ENCODE measurements at regions not wholly inside any gene's neighbourhood (a gene's known extent, or its start where the extent isn't known, plus 50 kb on each side); places are given as distances from the start of the nearest gene placed in this dataset.
"Not testable (repeated sequence)": the region's sequence is repeated elsewhere in the genome, so short reads cannot be mapped to it uniquely, and the experiment has no call there.

- not testable (repeated sequence) for H3K27ac Mint-ChIP-seq; H3K36me3 Mint-ChIP-seq (ENCODE audit: low read depth); H3K4me1 Mint-ChIP-seq (ENCODE audit: low read depth)
Observed at GRCh38 chr6:71686021-71686677, 200.2 kb upstream of the RIMS1 start.

DNA sequence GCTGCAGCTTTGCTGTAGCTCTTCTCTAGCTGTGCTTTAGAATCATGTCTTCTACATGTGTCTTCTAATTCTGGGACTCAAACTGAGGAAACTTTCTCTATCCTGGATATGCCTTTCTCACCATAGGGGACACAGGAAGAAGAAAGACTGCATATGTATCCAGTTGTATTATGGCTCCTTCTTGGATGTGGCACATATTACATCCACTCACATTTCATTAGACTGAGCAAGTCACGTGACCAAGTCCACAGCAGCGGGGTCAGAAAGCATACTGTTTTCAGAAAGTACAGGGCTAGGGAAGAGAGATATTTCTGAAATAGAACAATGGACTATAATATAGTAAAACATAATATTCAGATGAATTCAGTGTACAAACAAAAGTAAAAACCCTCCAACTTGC lies 187.6 kb upstream of the RIMS1 start:
- H3K27ac Mint-ChIP-seq: no peak overlapping the region
- H3K9me3 Mint-ChIP-seq: no peaks in the 10 kb centered on the region
- H3K4me3 Mint-ChIP-seq: no peak overlapping the region
- H3K4me1 Mint-ChIP-seq (ENCODE audit: low read depth): no peaks in the 10 kb centered on the region
- DNase-seq (ENCODE audit: low spot score): no peak
- no peaks in the 10 kb centered on the region for H3K27me3 Mint-ChIP-seq (ENCODE audit: low read depth)
- no peaks in the 10 kb centered on the region for H3K36me3 Mint-ChIP-seq (ENCODE audit: low read depth)

More at GRCh38 chr6:71686021-71686677, 200.2 kb upstream of the RIMS1 start:
- H3K4me3 Mint-ChIP-seq; DNase-seq (ENCODE audit: low spot score); H3K9me3 Mint-ChIP-seq; H3K27me3 Mint-ChIP-seq (ENCODE audit: low read depth): not testable (repeated sequence)

DNA sequence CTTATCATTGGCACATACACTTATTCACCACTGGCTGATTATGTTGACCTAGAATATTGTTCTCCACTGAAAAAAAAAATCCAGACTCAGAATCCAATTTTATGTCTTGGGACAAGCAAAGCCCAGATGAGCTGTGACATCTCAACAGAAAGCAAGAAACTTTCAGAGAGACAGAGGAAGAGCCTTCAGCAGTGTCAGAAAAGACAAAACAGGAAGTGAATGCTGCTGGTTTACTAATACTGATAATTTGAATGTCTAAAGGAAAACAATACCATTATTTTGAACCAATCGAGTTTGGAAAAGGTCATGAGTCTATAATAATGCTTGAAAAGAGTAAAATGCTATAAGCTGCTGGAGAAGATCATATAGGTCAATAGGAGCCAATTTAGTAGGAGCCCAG lies 179.8 kb upstream of the RIMS1 start:
- Mint-ChIP-seq H3K27ac (no peak overlapping the region), H3K36me3 (ENCODE audit: low read depth) (no peaks in the 10 kb centered on the region), H3K27me3 (ENCODE audit: low read depth) (no peaks in the 10 kb centered on the region), H3K4me3 (no peak overlapping the region), H3K4me1 (ENCODE audit: low read depth) (no peaks in the 10 kb centered on the region), H3K9me3 (no peaks in the 10 kb centered on the region)
- no peak for DNase-seq (ENCODE audit: low spot score)

DNA sequence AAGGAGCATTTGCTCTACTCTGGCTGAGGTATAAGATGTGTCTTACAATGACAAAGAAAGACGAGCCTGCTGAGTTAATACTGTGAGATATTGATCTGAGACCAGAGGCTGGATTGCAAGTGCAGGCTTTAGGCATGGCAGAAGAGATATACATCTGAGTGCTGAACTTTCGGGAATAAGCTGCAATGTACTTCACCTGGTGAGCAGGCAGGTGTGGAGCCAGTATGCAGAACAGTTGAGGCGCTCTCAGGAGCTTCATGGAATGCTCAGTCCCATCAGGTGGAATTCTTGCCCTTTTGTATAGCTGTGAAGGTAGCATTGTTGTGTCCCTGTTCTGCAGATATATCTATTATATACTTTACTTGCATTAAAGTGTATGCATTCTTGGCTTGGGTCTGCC lies 179.3 kb upstream of the RIMS1 start:
- no peak for DNase-seq (ENCODE audit: low spot score)
- Mint-ChIP-seq H3K27me3 (ENCODE audit: low read depth) (no peaks in the 10 kb centered on the region), H3K4me3 (no peak overlapping the region), H3K27ac (no peak overlapping the region), H3K4me1 (ENCODE audit: low read depth) (no peaks in the 10 kb centered on the region), H3K36me3 (ENCODE audit: low read depth) (no peaks in the 10 kb centered on the region), H3K9me3 (no peaks in the 10 kb centered on the region)

DNA sequence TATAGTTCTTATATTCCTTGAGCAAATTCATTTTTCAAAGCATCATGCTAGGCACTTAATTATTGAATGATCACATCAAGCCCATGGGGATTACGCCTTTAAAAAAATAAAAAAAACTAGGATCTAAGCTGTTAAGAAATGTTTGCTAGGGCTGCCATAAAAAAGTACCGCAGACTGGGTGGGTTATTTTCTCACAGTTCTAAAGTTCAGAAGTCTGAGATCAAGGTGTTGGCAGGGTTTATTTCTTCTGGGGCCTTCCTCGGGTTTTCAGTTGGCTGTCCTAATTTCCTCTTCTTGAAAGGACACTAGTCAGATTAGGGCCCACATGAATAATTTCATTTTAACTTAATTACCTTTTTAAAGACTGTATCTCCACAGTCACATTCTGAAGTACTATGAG lies 165.6 kb upstream of the RIMS1 start:
- no peaks in the 10 kb centered on the region for H3K27me3 Mint-ChIP-seq (ENCODE audit: low read depth)
- H3K27ac Mint-ChIP-seq: no peak overlapping the region
- H3K4me1 Mint-ChIP-seq (ENCODE audit: low read depth): no peaks in the 10 kb centered on the region
- H3K4me3 Mint-ChIP-seq: no peak overlapping the region
- no peaks in the 10 kb centered on the region for H3K36me3 Mint-ChIP-seq (ENCODE audit: low read depth)
- H3K9me3 Mint-ChIP-seq: no peaks in the 10 kb centered on the region
- no peak for DNase-seq (ENCODE audit: low spot score)

DNA sequence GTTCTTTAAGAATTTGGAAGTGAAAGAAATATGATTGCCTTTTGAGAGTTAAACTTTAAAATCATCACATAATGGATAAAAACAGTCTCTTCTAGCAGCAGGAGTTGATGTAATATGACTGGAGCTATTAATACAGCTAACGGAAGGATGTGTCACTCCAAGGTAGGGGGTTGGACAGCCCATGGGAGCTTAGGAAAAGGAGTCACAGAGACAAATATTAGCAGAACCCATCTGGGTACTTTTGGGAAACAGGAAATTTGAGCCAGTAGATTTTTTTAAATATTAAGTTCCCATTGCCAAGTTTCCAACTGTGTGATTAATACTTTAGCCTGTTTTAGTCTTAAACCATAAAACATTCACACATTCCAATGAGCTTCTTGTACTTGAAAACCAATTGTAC lies 164.7 kb upstream of the RIMS1 start:
- no peaks in the 10 kb centered on the region for H3K4me1 Mint-ChIP-seq (ENCODE audit: low read depth)
- no peaks in the 10 kb centered on the region for H3K36me3 Mint-ChIP-seq (ENCODE audit: low read depth)
- no peaks in the 10 kb centered on the region for H3K9me3 Mint-ChIP-seq
- no peak for DNase-seq (ENCODE audit: low spot score)
- no peak overlapping the region for H3K4me3 Mint-ChIP-seq
- no peaks in the 10 kb centered on the region for H3K27me3 Mint-ChIP-seq (ENCODE audit: low read depth)
- no peak overlapping the region for H3K27ac Mint-ChIP-seq

DNA sequence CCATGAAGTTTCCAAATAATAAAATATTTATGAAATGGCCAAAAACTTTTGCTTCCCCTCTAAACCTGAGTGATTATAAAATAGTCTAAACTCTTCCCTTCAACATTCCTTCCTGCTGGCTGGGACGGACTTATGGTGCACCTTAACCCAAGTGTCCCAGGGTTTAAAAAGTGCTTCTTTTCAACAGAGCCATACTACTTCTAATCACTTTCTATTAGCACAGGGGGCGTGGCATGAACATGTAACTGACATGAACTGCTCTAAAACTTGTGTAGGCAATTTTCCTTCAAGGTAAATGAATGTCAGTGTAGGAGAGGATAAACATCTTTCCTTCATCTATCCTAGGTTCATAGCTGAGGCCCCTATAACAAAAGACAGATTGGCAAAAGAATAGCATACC lies 163.6 kb upstream of the RIMS1 start:
- H3K4me3 Mint-ChIP-seq: no peak overlapping the region
- no peaks in the 10 kb centered on the region for H3K4me1 Mint-ChIP-seq (ENCODE audit: low read depth)
- no peaks in the 10 kb centered on the region for H3K36me3 Mint-ChIP-seq (ENCODE audit: low read depth)
- no peak for DNase-seq (ENCODE audit: low spot score)
- no peaks in the 10 kb centered on the region for H3K9me3 Mint-ChIP-seq
- no peaks in the 10 kb centered on the region for H3K27me3 Mint-ChIP-seq (ENCODE audit: low read depth)
- no peak overlapping the region for H3K27ac Mint-ChIP-seq

- no peaks in the 10 kb centered on the region for H3K4me1 Mint-ChIP-seq (ENCODE audit: low read depth)
- no peaks in the 10 kb centered on the region for H3K36me3 Mint-ChIP-seq (ENCODE audit: low read depth)
- no peak overlapping the region for H3K4me3 Mint-ChIP-seq
- DNase-seq (ENCODE audit: low spot score): no peak
- H3K27ac Mint-ChIP-seq: no peak overlapping the region
- no peaks in the 10 kb centered on the region for H3K27me3 Mint-ChIP-seq (ENCODE audit: low read depth)
- no peaks in the 10 kb centered on the region for H3K9me3 Mint-ChIP-seq
Observed at GRCh38 chr6:71724456-71725125, 161.8 kb upstream of the RIMS1 start.

- no peaks in the 10 kb centered on the region for H3K4me1 Mint-ChIP-seq (ENCODE audit: low read depth)
- no peak for DNase-seq (ENCODE audit: low spot score)
- no peak overlapping the region for H3K4me3 Mint-ChIP-seq
- H3K36me3 Mint-ChIP-seq (ENCODE audit: low read depth): no peaks in the 10 kb centered on the region
- H3K27me3 Mint-ChIP-seq (ENCODE audit: low read depth): no peaks in the 10 kb centered on the region
- H3K27ac Mint-ChIP-seq: no peak overlapping the region
- H3K9me3 Mint-ChIP-seq: no peaks in the 10 kb centered on the region
Observed at GRCh38 chr6:71725126-71725470, 161.3 kb upstream of the RIMS1 start.

DNA sequence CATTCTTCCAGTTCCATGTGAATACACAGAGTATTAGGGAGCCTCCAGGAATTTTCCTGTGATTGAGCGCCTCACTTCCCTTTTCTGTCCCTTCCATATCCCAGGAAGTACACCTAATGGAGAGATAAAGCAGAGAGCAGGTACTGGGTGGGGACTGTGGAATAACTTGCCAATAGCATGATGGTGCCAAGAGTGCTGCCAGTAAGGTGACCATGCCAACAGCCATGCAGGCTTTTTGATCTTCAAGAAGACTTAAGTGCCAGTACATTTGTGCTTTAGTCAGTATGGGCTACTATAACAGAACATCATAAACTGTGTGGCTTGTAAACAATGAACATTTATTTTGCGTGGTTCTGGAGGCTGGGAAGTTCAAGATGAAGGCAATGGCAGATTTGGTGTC lies 160.2 kb upstream of the RIMS1 start:
- DNase-seq (ENCODE audit: low spot score): no peak
- Mint-ChIP-seq H3K4me3 (no peak overlapping the region), H3K36me3 (ENCODE audit: low read depth) (no peaks in the 10 kb centered on the region), H3K4me1 (ENCODE audit: low read depth) (no peaks in the 10 kb centered on the region), H3K27me3 (ENCODE audit: low read depth) (no peaks in the 10 kb centered on the region), H3K27ac (no peak overlapping the region), H3K9me3 (no peaks in the 10 kb centered on the region)

DNA sequence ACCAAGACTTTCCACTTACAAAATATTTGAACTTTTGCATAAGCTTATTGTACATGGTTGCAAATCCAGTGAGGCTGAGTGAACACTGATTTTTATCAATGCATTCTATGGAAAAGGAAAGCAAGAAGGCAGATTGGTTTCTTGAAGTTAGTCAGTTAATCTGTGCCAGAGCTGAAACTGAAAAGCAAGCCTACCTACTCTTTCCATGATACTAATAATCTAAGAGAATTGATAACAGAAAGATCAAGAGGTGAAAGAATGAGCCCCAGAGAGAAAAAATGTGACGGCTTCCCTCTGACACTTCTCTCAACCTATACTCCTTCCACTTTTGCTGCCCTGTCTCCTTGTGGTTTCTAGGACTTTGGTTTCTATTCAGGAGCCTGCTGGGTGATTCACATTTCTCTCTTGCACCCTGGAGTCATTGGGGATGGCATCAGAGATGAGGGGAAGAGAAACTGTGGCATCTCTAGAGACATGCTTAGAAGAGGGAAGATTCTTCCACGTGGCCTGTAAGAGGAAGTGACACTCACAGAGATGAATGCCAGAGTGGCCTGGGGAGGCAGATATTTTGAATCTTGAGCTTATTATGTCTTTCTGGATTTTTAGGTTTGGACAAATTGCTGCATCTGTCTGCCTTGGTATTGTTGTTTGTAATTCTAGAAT lies 158.6 kb upstream of the RIMS1 start:
- Mint-ChIP-seq H3K4me1 (ENCODE audit: low read depth) (no peaks in the 10 kb centered on the region), H3K27me3 (ENCODE audit: low read depth) (no peaks in the 10 kb centered on the region), H3K36me3 (ENCODE audit: low read depth) (no peaks in the 10 kb centered on the region), H3K9me3 (no peaks in the 10 kb centered on the region), H3K4me3 (no peak overlapping the region), H3K27ac (no peak overlapping the region)
- no peak for DNase-seq (ENCODE audit: low spot score)

- Mint-ChIP-seq H3K4me3 (no peak overlapping the region), H3K4me1 (ENCODE audit: low read depth) (no peaks in the 10 kb centered on the region)
Observed at GRCh38 chr6:71730284-71730683, 156.1 kb upstream of the RIMS1 start.

GRCh38 chr6:71733970-71734899 lies 152.1 kb upstream of the RIMS1 start:
- Mint-ChIP-seq H3K36me3 (ENCODE audit: low read depth) (no peaks in the 10 kb centered on the region), H3K9me3 (no peaks in the 10 kb centered on the region), H3K27ac (no peak overlapping the region), H3K4me3 (no peak overlapping the region), H3K27me3 (ENCODE audit: low read depth) (no peaks in the 10 kb centered on the region), H3K4me1 (ENCODE audit: low read depth) (no peaks in the 10 kb centered on the region)
- DNase-seq (ENCODE audit: low spot score): no peak

More at GRCh38 chr6:71730284-71730683, 156.1 kb upstream of the RIMS1 start:
- Mint-ChIP-seq H3K27me3 (ENCODE audit: low read depth) (no peaks in the 10 kb centered on the region), H3K9me3 (no peaks in the 10 kb centered on the region), H3K27ac (no peak overlapping the region), H3K36me3 (ENCODE audit: low read depth) (no peaks in the 10 kb centered on the region)
- no peak for DNase-seq (ENCODE audit: low spot score)

DNA sequence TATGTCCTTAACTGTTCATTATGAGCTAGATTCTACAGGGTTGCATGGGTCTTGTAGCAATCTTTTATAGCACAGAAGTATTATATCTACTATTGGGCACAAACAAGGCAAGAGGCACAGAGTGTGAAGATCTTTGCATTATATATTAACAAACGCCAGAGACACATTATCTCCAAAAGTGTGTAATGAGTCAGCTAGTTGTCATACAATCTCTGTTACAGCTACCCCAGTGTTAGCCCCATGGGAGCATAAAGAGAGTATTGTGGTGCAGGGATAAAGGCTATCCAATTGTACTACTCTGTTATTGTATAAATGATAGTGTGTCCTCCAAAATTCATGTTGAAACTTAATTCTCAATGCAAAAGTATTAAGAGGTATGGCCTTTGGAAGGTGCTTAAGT lies 148.4 kb upstream of the RIMS1 start:
- DNase-seq (ENCODE audit: low spot score): no peak
- no peaks in the 10 kb centered on the region for H3K4me1 Mint-ChIP-seq (ENCODE audit: low read depth)
- no peaks in the 10 kb centered on the region for H3K9me3 Mint-ChIP-seq
- H3K36me3 Mint-ChIP-seq (ENCODE audit: low read depth): no peaks in the 10 kb centered on the region
- H3K27ac Mint-ChIP-seq: no peak overlapping the region
- no peak overlapping the region for H3K4me3 Mint-ChIP-seq
- H3K27me3 Mint-ChIP-seq (ENCODE audit: low read depth): no peaks in the 10 kb centered on the region

Data from T-helper 2 cell treated with Interferon-gamma antibody and Interleukin-4, amounts not matched to agents 5 μg/mL and 100 μg/mL, for 36 hours (primary cell).